HG03378 (cell line): ENCODE measurements at regions not wholly inside any gene's neighbourhood (a gene's known extent, or its start where the extent isn't known, plus 50 kb on each side); places are given as distances from the start of the nearest gene placed in this dataset.
A peak's percentile ranks its signal among the peaks of the same experiment; 100 is the strongest.
"Not testable (repeated sequence)": the region's sequence is repeated elsewhere in the genome, so short reads cannot be mapped to it uniquely, and the experiment has no call there.

Source experiments
- ATAC-seq: cut with Tn5 transposase; IDR thresholded peaks from one replicate; pipeline ENCODE4 v1.9.1; 2021; ENCODE audit warnings: mild to moderate bottlenecking, moderate library complexity; ENCODE audit not compliant: unreplicated experiment

GRCh38 chr14:106605548-106606448 lies 1079.4 kb downstream of the TMEM121 start:
- ATAC-seq = no peak

GRCh38 chr14:106606936-106607335 lies 1080.6 kb downstream of the TMEM121 start:
- no peak for ATAC-seq

GRCh38 chr14:106610691-106611090 lies 1084.3 kb downstream of the TMEM121 start:
- no peak for ATAC-seq

- no peak for ATAC-seq
Observed at GRCh38 chr14:106613256-106613655, 1086.9 kb downstream of the TMEM121 start.

GRCh38 chr14:106618471-106618951 lies 1092.1 kb downstream of the TMEM121 start:
- not testable (repeated sequence) for ATAC-seq

- ATAC-seq = no peak
Observed at GRCh38 chr14:106619606-106620005, 1093.2 kb downstream of the TMEM121 start.

GRCh38 chr14:106620368-106620767 lies 1094.0 kb downstream of the TMEM121 start:
- no peak for ATAC-seq

GRCh38 chr14:106622200-106622745 lies 1095.9 kb downstream of the TMEM121 start:
- ATAC-seq = no peak

- no peak for ATAC-seq
Observed at GRCh38 chr14:106625186-106625585, 1098.8 kb downstream of the TMEM121 start.

- ATAC-seq = not testable (repeated sequence)
Observed at GRCh38 chr14:106626469-106626868, 1100.1 kb downstream of the TMEM121 start.

GRCh38 chr14:106626942-106627588 lies 1100.7 kb downstream of the TMEM121 start:
- not testable (repeated sequence) for ATAC-seq

- no peak for ATAC-seq
Observed at GRCh38 chr14:106631879-106632278, 1105.5 kb downstream of the TMEM121 start.

GRCh38 chr14:106633721-106634120 lies 1107.3 kb downstream of the TMEM121 start:
- ATAC-seq = no peak

GRCh38 chr14:106635569-106635968 lies 1109.2 kb downstream of the TMEM121 start:
- ATAC-seq = no peak

GRCh38 chr14:106638786-106639452 lies 1112.5 kb downstream of the TMEM121 start:
- not testable (repeated sequence) for ATAC-seq

- ATAC-seq = no peak
Observed at GRCh38 chr14:106642090-106642489, 1115.7 kb downstream of the TMEM121 start.

GRCh38 chr14:106642971-106643370 lies 1116.6 kb downstream of the TMEM121 start:
- not testable (repeated sequence) for ATAC-seq

GRCh38 chr14:106648874-106649273 lies 1122.5 kb downstream of the TMEM121 start:
- not testable (repeated sequence) for ATAC-seq

GRCh38 chr14:106651016-106651415 lies 1124.6 kb downstream of the TMEM121 start:
- no peak for ATAC-seq

GRCh38 chr14:106652494-106652893 lies 1126.1 kb downstream of the TMEM121 start:
- ATAC-seq = peak; percentile 69

- no peak for ATAC-seq
Observed at GRCh38 chr14:106657460-106657859, 1131.1 kb downstream of the TMEM121 start.
